Ecto neural progenitor cell (in vitro differentiated cells): ENCODE measurements at regions not wholly inside any gene's neighbourhood (a gene's known extent, or its start where the extent isn't known, plus 50 kb on each side); places are given as distances from the start of the nearest gene placed in this dataset.
"Not testable (repeated sequence)": the region's sequence is repeated elsewhere in the genome, so short reads cannot be mapped to it uniquely, and the experiment has no call there.

Experiments used
- DNase-seq: peaks from one replicate; pipeline ENCODE4 v3.0.0-alpha.2; 2018; ENCODE audit warnings: low spot score

DNA sequence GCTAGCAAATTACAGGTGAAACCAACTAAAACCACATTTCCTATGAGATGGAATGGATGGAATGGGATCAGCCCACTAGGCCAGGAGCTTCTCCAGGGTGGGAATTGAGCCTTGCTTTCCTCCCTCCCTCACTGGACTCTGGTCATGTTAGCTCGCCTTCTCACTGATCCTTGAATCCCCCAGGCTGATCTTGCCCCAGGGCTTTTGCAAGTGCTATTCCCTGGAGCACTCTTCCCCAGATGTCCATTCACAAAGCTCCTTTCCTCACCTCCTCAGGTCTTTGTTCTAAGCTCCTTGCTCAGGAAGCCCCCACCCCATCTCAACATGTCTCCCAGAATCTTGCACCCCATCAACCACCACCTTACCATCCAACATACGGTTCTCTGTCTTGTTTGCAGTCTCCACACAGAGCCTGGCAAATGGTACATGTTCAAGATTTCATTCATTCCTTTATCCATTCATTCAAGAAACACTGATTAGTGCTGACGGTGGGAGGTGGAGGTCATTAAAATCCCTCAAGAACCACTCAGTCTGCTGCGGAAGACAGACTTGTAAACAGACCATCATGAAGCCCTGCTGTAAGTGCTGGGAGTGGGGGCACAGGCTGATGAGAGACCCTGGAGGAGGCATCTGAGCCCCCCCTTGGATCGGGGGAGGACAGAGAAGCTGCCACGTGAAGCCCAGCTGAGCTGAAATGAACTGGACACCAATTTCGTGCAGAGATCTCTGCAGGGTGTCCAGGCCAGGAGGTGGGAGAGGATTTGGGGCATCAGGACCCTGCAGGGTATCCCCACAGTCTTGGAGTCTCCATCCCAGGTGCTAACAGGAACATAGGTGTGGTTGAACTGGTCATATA, 141.7 kb downstream of the BARX1 start:
- DNase-seq, result no peak

DNA sequence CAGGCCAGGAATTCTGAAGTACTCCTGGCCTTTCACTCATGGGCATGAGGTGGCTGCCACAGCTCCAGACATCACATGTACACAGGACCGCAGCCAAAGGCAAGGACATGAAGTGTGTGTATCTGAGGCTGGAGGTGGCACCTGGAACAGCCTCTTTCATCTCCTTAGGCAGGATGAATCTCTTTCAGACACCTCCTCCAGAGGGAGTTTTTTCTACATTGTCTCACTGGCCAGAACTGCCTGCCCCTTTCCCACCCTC, 142.8 kb downstream of the BARX1 start:
- DNase-seq, result no peak

DNA sequence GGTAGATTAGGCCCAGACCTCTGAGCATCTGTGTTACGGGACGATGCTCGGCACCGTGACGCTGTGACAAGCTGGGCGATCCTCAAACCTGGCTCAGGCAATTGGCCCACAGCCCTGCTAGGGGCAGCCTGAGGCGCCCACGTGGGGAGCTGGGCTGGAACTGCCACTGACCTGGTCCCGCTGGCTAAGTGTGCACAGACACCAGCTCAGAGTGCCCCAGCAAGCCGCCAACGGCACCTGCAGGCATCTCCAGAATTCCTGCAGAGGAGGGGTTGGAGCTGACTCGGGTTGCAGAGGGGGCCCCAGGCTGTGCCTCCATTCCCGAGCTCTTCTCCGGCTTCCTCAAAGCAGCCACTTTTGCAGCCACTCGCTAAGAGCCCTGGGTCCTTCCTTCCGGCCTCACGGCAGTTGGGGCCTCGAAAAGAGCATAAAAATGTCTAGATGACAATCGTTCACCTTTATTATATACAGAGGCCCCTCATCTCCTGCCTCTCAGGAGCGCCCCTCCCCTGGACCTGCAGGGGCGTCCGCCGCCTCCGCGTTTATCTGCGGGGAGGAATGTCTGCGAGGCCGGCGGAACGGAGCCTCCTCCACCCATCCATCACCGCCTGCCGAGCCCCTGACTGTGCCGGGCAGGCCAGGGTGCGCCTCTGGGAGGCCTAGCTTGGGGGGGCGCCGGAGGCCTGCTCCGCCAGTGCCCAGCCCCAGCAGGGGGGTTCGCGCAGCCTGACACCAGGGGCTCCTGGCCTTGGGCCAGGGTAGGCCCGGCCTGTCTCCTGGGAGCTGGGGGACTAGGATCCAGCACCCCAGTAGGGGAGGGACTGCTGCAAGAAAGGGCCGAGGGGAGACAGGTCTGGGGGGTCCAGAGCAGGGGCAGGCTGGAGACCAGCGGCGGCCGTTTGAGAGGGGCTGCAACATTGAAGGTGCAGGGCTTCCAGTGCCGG, 144.9 kb downstream of the BARX1 start:
- peak; percentile 56 for DNase-seq

DNA sequence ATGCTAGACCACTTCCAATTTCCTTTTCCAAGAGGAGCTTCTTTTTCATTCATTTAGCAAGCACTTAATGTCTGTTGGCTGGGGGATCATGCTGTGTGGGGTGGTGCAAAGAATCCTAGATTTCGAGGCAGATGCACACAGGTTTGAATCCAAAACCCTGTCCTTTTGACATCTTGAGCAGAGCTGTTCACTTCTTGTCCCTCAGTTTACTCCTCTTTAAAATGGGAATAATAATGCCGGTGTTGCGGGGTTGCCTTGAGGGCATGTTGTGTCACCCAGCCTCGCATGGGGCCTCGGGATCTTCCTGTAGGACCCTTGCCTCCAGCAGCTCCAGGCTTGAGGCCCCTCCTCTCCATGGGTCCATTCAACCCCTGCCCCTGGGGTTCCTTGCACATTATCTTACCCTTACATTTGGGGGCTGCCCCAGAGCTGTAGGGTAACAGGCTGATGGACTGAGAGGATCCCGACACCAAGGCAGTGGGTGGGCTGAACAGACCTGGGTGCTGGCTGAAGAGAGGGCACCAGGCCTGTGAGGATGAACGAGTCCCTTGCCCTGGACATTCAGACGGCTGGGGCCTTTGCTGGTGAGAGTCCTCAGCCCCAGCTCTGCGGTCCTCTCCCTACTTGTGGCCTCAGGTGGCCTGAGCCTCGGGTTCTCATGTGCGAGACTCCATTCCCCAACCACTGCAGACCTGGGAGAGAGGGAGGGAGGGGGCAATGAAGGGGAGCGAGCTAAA, 145.8 kb downstream of the BARX1 start:
- peak; percentile 41 for DNase-seq

DNA sequence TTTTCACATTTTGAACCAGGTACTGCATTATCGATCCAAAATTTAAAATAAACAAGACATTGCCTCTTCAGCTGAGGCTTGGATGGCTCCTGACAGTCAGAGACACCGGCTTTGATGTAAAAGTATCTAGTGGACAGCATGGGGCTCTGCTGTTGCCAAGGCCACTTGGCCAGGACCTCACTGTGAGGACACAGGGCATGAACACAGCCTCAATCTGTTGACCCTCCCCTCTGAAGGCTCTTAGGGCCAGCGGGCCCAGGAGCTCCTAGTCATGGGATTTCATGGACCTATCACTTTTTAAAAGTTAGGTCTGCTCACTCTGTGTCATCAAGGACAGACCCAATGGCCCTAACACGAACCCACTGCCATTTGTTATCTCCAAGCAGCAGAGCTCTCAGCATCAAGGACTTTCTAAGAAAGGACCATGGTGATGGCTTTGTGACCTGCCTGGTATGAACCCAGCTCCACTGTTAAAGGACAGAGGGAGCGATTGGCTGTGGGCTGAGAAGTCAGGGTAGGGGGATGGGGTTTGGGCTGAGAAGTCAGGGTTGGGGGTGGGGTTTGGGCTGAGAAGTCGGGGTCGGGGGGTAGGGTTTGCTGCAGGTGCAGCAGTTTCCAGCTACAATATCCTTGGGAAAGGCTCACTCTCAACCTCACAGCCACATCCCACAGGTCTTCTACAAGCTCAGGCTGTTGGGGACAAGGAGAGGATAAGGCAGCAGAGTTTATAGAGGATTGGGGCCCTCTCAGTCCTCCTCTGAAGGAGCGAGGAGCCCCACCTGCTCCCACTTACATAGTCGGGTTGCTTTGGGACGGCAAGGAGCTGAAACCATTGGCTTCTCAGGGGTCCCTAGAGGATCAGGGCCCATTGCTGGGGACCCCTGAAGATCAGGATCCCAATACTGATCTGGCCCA, 146.8 kb downstream of the BARX1 start:
- DNase-seq, result peak; percentile 38

DNA sequence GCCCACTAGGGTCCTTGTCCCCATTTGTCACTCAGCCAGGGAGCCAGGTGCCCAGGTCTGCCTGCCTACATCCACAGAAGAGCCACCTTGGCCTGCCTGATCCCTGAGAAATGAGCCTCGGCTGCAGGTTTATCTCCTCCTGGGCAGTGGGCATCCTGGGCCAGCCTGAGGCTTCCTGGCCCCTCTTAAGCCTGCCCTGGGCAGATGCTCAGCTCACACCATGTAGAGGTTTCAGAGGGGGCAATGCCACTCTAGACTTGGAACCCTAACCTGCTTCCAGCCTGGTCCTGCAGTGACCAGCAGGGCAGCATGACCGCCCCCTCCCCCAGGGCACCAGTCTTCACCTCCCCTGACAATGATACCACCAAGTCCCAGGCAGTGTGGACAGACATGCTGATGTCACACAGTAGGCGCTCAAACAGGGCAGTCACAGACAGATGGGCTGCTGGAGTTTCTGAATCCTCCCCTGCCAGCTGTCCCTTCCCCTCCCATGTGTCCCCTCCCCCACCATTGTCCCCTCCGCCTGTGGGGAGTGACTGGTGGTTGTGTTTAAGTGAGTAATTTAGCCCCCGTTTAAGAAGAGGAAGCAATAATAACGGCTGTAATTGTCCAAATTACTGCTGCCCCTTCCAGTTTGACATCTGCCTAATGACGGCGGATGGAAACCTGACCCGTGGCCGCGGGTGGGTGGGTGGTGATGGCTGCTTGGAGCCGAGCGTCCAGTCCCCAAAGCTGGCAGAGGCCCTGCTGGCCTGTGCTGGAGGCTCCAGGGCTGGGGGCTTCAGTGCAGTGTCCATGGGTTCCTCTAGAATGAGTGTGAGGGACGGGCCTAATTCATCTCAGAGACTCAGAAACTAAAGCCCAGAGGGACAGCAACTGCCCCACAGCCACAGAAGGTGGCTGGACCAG, 147.7 kb downstream of the BARX1 start:
- peak; percentile 39 for DNase-seq

DNA sequence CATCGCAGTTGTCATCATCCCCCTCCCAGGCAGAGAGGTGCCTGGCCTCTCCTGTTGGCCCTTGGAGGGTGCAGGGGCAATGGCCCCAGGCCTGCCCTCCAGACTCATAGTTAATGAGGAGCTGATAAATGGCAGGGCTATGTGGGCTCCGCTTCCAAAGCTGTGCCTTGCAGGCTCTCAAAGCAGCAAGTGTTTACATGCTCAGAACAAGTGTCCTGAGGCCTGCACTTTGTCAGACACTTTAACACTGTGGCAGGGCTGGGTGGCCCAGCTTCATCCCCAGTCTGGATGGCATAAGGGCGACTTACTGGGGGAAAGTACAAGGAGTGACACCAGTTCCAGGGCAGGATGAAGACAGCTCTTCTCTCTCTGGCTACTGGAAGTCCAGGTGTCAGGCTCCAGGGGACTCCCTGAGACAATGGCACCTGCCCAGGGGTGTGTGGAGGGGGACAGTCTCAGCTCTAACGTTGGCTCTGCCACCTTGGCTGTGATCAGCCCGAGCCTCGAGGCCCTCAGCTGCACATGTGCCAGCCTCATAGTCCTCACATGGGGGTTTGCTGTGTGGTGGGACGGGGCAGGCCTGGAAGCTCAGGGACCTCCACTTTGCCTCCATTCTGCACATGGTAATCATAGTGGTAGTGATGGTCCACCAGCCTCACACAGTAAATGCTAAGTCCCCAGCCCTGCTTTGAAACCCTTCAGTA, 153.4 kb downstream of the BARX1 start:
- DNase-seq, result no peak

DNA sequence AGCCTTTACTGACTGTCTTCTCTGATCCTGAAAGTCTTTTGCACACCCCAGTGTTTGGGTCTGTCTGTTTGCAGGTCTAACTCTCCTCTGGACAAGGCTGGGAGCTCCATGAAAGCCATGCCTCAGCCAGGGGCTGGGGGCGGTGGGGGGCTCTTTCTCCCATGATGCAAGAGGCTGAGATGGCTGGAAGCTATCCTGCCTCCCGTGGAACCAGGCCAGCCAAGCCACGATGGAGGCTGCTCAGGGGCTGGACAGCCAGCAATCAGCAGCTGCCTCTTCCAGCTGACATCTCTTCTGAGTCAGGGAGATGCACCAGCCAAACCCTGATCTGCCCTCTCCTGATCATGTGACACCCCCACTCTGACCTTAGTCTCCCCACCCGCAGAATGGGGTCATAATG, 154.0 kb downstream of the BARX1 start:
- DNase-seq, result no peak

DNA sequence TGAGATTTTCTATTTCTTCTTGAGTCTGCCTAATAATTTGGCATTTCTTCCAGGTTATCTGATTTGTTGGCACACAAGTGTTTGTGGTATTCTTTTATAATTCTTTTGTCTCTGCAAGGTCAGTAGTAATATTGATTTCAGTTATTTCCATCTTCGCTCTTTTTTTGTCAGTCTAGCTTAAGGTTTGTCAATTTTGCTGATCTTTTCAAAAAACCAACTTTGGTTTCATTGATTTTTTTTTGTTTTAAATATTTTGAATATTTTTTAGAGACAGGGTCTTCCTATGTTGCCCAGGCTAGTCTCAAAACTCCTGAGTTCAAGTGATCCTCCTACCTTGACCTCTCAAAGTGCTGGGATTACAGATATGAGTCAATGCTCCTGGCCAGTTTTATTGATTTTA, 162.8 kb downstream of the BARX1 start:
- DNase-seq, result no peak

DNA sequence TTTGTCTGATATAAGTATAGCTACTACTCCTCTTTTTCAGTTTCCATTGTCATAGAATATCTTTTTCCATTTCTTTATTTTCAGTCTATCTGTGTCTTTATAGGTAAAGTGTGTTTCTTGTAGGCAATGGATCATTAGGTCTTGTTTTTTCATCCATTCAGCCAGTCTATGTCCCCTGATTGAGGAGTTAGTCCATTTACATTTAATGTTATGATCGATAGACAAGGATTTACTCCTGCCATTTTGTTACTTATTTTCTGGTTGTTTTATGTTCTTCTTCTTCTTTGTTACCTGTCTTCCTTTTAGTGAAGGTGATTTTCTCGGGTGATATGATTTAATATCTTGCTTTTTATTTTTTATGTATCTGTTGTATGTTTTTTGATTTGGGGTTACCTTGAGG, 169.0 kb downstream of the BARX1 start:
- DNase-seq, result no peak

DNA sequence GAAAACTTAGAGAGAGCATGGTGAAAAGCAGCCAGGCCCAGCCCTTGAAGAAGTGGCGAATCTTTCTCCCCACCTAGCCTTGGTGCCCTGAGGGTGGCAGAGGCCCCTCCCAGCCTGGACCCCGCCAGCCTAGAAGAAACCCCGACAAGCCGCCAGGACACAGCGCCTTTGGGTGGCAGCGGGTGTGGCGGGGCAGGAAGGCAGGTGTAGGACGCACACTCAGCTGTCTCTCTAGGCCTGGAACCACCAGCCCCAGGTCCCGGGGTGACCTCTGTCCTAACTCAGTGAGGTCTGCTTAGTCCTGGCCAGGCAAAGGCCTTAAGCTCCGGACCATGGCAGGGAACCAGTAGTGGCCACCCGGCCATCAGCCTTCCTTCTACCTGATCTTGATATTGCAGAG, 178.3 kb downstream of the BARX1 start:
- DNase-seq, result no peak

DNA sequence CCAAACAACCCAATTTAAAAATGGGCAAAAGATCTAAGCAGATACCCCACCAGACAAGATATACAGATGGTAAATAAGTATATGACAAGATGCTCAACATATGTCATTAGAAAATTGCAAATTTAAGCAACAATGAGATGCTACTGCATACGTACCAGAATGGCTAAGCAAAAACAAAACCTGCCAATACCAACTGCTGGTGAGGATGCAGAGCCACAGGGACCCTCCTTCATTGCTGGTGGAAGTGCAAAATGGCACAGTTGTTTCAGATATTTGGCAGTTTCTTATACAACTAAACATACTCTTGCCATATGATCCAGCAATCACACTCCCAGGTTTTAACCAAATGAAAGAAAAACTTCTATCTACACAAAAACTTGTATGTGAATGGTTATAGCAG, 178.9 kb downstream of the BARX1 start:
- no peak for DNase-seq

DNA sequence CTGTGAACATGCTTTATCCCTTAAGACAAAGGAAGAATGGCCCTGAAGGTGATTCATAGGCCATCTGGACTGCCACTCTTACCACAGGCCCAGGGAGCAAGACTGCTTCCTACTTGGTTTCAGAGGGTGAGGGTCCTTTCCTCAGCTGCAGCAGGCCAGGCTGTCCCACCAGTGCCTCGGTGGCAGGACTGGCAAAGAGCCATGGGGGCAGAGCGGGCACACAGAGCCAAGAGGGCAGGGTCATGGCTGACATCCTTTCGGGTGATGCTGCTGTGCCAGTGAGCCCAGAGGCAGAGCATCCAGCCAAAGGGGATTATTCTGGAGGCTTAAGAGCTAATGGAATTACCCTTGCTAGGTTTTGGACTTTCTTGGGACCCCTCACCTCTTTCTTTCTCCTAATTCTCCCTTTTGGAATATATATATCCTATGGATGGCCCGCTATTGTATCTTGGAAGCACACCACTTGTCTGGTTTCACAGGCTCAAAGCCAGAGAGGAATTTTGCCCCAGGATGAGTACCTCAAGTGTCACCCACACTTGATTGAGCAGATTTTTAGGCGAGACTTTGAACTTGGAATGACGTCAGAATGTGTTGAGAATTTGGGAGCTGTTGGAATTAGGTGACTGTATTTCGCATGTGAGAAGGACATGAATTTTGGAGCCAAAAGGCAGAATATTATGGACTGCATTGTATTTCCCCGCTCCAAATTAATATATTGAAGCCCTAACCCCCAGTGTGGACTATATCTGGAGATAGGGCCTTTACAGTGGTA, 180.6 kb downstream of the BARX1 start:
- no peak for DNase-seq

DNA sequence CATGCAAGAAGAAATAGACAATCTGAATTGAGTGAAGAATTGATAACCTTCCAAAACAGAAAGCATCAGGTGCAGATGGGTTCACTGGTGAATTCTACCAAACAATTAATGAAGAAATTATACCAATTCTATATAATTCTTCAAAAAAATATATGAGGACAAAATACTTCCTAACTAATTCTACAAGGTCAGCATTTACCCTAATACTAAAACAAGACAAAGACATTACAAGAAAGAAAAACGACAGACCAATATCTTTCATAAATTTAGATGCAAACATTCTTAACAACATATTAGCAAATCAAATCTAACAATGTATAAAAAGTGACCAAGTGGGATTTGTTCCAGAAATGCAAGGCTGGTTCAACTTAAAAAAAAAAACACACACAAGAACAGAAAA, 183.9 kb downstream of the BARX1 start:
- DNase-seq, result no peak

DNA sequence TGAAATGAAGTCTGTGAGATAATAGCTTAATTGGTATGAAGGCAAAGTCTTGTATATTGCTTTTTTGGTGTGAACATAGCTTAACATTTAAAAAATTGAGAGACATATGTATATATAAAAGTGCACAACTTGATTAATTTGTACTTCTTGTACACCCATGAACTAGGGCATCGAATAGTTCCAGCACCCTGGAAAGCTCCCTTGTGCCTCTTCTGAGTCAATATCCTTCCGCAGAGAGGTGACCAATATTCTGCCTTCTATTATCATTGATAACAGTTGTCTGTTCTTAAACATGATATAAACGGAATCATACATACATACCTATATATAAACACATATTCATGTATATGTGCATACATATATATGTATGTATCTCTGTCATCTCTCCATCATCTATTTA, 185.4 kb downstream of the PHF2 start:
- DNase-seq, result no peak

DNA sequence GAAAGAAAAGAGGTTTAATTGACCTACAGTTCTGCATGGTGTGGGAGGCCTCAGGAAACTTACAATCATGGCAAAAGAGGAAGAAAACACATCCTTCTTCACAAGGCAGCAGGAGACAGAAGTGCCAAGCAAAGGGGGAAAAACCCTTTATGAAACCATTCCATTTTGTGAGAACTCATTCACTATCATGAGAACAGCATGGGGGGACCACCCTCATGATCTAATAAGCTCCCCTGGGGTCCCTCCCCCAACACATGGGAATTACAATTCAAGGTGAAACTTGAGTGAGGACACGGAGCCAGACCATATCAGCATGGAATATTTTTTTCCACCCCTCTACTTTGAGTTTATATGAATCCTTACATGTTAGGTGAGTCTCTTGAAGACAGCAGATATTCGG, 173.7 kb downstream of the PHF2 start:
- no peak for DNase-seq

DNA sequence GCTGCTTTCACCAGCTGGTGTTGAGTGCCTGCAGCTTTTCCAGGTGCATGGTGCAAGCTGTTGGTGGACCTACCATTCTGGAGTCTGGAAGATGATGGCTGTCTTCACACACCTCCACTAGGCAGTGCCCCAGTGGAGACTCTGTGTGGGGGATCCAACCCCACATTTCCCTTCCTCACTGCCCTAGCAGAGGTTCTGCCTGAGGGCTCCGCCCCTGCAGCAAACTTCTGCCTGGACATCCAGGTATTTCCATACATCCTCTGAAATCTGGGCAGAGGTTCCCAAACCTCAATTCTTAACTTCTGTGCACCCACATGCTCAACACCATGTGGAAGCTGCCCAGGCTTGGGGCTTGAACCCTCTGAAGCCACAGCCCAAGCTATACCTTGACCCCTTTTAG, 172.4 kb downstream of the PHF2 start:
- not testable (repeated sequence) for DNase-seq

DNA sequence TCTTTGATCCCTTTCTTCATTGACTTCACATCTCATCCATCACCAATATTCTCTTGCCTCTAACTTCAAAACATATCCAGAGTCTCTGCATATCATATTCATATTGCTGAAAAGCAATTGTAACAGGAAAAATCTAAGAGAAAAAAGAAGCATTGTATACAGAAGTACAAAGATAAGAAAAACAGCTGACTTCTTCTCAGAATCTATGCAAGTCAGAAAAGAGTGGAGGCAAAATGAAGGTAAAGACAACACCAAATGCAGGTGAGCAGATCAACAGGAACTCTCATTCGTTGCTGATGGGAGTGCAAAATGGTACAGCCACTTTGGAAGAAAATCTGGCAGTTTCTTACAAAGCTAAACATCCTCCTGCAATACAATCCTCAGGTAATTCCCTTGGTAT, 155.6 kb downstream of the PHF2 start:
- no peak for DNase-seq

DNA sequence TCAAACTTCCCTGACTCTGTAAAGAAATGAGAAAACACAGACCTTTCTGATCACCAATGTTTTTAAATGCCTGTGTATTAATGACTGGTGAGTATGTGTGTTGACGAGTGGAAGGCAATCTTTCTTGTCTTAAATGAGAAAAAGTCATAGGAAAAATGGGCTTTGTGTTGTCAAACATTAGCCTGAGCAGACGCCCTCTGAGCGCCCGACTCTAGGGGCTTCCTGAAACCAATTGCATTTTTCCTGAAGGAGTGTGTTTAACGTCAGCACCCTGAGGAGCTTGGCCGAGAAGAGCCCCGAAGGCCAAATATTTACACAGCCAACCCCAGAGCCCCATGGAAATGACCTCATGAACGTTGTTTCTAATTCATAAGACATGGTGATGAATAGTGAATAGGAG, 154.3 kb downstream of the PHF2 start:
- no peak for DNase-seq
